ENCODE measurements at regions not wholly inside any gene's neighbourhood (a gene's known extent, or its start where the extent isn't known, plus 50 kb on each side); places are given as distances from the start of the nearest gene placed in this dataset.
"Not testable (repeated sequence)": the region's sequence is repeated elsewhere in the genome, so short reads cannot be mapped to it uniquely, and the experiment has no call there.

- 97% methylated on average over 7 of the region's 7 CpGs for WGBS, 2 donors
- TF ChIP-seq EP300 (IDR thresholded peaks at IDR 0.05) (no peak), POLR2AphosphoS5 (IDR thresholded peaks at IDR 0.05) (no peak), CTCF (IDR thresholded peaks at IDR 0.05) (no peak), POLR2A (IDR thresholded peaks at IDR 0.05) (no peak)
Measured at GRCh38 chr2:31802711-31803110, 208.1 kb downstream of the MEMO1 start.

GRCh38 chr2:31799282-31799681 is 211.5 kb downstream of the MEMO1 start:
- H3K36me3 ChIP-seq; intact Hi-C loops (cut with DNase I): not testable (repeated sequence)
- WGBS, 2 donors, result 76 to 80% methylated on average over 4 of the region's 4 CpGs

More at GRCh38 chr2:31802711-31803110, 208.1 kb downstream of the MEMO1 start:
- Histone ChIP-seq H3K4me1 (no peaks in the 10 kb centered on the region), H3K27ac (no peak overlapping the region), H3K36me3 (no peaks in the 10 kb centered on the region), H3K27me3 (no peaks in the 10 kb centered on the region), H3K4me3 (no peak overlapping the region), H3K9me3 (no peaks in the 10 kb centered on the region)
- no peak for DNase-seq
- intact Hi-C loops (cut with DNase I), result no loop called here

GRCh38 chr2:31788273-31788672 is 207.5 kb upstream of the SRD5A2 start:
- H3K27ac ChIP-seq, result no peak overlapping the region
- H3K4me1 ChIP-seq, result no peaks in the 10 kb centered on the region
- WGBS, 2 donors, result 90% methylated on average over 4 of the region's 4 CpGs
- H3K4me3 ChIP-seq, result no peak overlapping the region
- no peak for TF ChIP-seq POLR2AphosphoS5 (IDR thresholded peaks at IDR 0.05)
- H3K9me3 ChIP-seq, result no peaks in the 10 kb centered on the region
- no peaks in the 10 kb centered on the region for H3K27me3 ChIP-seq
- no peaks in the 10 kb centered on the region for H3K36me3 ChIP-seq
- no peak for DNase-seq
- intact Hi-C loops (cut with DNase I), result no loop called here

More at GRCh38 chr2:31799282-31799681, 211.5 kb downstream of the MEMO1 start:
- not testable (repeated sequence) for H3K27ac ChIP-seq, H3K27me3 ChIP-seq, H3K9me3 ChIP-seq, H3K4me1 ChIP-seq, DNase-seq, H3K4me3 ChIP-seq

- no peaks in the 10 kb centered on the region for H3K36me3 ChIP-seq
- intact Hi-C loops (cut with DNase I), result no loop called here
- no peak overlapping the region for H3K27ac ChIP-seq
- TF ChIP-seq POLR2AphosphoS5 (IDR thresholded peaks at IDR 0.05), result no peak
- no peak for TF ChIP-seq CTCF (IDR thresholded peaks at IDR 0.05)
- TF ChIP-seq POLR2A (IDR thresholded peaks at IDR 0.05), result no peak
- TF ChIP-seq EP300 (IDR thresholded peaks at IDR 0.05), result no peak
- H3K4me3 ChIP-seq, result no peak overlapping the region
- H3K27me3 ChIP-seq, result no peaks in the 10 kb centered on the region
- no peaks in the 10 kb centered on the region for H3K9me3 ChIP-seq
- no peaks in the 10 kb centered on the region for H3K4me1 ChIP-seq
- DNase-seq, result no peak
- WGBS, 2 donors, result 28 to 59% methylated on average over 2 of the region's 2 CpGs
Measured at GRCh38 chr2:31785876-31786275, 205.1 kb upstream of the SRD5A2 start.

- H3K36me3 ChIP-seq, result no peaks in the 10 kb centered on the region
- TF ChIP-seq CTCF (IDR thresholded peaks at IDR 0.05), result no peak
- TF ChIP-seq POLR2A (IDR thresholded peaks at IDR 0.05), result no peak
- TF ChIP-seq EP300 (IDR thresholded peaks at IDR 0.05), result no peak
- TF ChIP-seq POLR2AphosphoS5 (IDR thresholded peaks at IDR 0.05), result no peak
- H3K4me1 ChIP-seq, result no peaks in the 10 kb centered on the region
- H3K27ac ChIP-seq, result no peak overlapping the region
- no peak for DNase-seq
- no peaks in the 10 kb centered on the region for H3K27me3 ChIP-seq
- H3K4me3 ChIP-seq, result no peak overlapping the region
- intact Hi-C loops (cut with DNase I), result no loop called here
- no peaks in the 10 kb centered on the region for H3K9me3 ChIP-seq
Measured at GRCh38 chr2:31784868-31785267, 204.1 kb upstream of the SRD5A2 start.

- H3K4me1 ChIP-seq; H3K27me3 ChIP-seq; H3K9me3 ChIP-seq; H3K27ac ChIP-seq; H3K4me3 ChIP-seq; intact Hi-C loops (cut with DNase I); DNase-seq; H3K36me3 ChIP-seq: not testable (repeated sequence)
- 66 to 74% methylated on average over 6 of the region's 6 CpGs for WGBS, 2 donors
Measured at GRCh38 chr2:31783446-31784091, 202.8 kb upstream of the SRD5A2 start.
